ENCODE measurements at regions not wholly inside any gene's neighbourhood (a gene's known extent, or its start where the extent isn't known, plus 50 kb on each side); places are given as distances from the start of the nearest gene placed in this dataset.

DNA sequence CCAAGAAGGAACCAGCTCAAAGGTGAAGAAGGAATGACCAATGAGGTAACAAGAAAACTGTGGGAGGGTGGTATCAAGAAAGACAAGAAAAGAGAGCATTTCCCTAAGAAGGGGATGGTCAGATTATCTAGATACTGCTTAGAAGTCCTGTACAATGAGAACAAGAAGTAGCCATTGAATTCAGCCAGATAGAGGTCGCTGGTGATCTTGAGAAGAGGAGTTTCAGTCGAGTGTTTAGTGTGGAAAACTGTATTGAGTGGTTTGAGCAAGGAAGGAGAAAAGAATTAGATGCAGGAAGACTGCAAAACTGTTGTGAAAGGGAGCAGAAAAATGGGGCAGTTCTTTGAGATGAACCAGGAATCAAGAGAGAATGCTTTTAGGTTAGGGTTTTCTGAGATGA is 74.6 kb upstream of the FAT3 start:
- H3K4me3 ChIP-seq (ENCODE audit: low read length in 3 of 3), result no peak overlapping the region
- H3K36me3 ChIP-seq (ENCODE audit: control insufficient read depth in 3 of 3, insufficient read depth in 3 of 3, low read length in 3 of 3), result no peaks in the 10 kb centered on the region
- no peak overlapping the region for H3K9ac ChIP-seq (ENCODE audit: low read depth in 1 of 3, low read length in 3 of 3)
- H3K9me3 ChIP-seq (ENCODE audit: control insufficient read depth in 3 of 3, low read length in 3 of 3), result no peaks in the 10 kb centered on the region
- H3K27ac ChIP-seq (ENCODE audit: low read depth, low read length), result no peak overlapping the region
- no peaks in the 10 kb centered on the region for H3K27me3 ChIP-seq (ENCODE audit: control insufficient read depth in 3 of 3, insufficient read depth in 3 of 3, low read length in 3 of 3)
- H3K4me1 ChIP-seq (ENCODE audit: control insufficient read depth in 3 of 3, insufficient read depth in 3 of 3, low read length in 3 of 3), result no peaks in the 10 kb centered on the region

DNA sequence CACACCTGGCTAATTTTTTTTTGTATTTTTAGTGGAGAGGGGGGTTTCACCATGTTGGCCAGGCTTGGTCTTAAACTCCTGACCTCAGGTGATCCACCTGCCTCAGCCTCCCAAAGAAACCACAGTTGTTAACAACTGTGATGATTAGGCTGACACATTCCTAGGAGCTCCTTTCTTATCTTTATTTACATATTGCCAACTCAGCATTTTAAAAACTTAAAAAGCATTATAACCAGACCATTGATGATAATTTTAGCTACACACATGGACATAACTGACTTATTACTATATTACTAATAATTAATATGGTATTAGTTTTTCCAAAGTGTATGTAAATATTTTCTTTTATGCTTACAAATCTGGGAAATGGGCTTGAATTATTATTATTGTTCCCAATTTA is 82.9 kb upstream of the FAT3 start:
- Histone ChIP-seq H3K27me3 (ENCODE audit: control insufficient read depth in 3 of 3, insufficient read depth in 3 of 3, low read length in 3 of 3) (no peaks in the 10 kb centered on the region), H3K9me3 (ENCODE audit: control insufficient read depth in 3 of 3, low read length in 3 of 3) (no peaks in the 10 kb centered on the region), H3K4me1 (ENCODE audit: control insufficient read depth in 3 of 3, insufficient read depth in 3 of 3, low read length in 3 of 3) (no peaks in the 10 kb centered on the region), H3K4me3 (ENCODE audit: low read length in 3 of 3) (no peak overlapping the region), H3K36me3 (ENCODE audit: control insufficient read depth in 3 of 3, insufficient read depth in 3 of 3, low read length in 3 of 3) (no peaks in the 10 kb centered on the region), H3K27ac (ENCODE audit: low read depth, low read length) (no peak overlapping the region), H3K9ac (ENCODE audit: low read depth in 1 of 3, low read length in 3 of 3) (no peak overlapping the region)

- Histone ChIP-seq H3K27ac (ENCODE audit: low read depth, low read length) (no peak overlapping the region), H3K4me1 (ENCODE audit: control insufficient read depth in 3 of 3, insufficient read depth in 3 of 3, low read length in 3 of 3) (no peaks in the 10 kb centered on the region), H3K9ac (ENCODE audit: low read depth in 1 of 3, low read length in 3 of 3) (no peak overlapping the region), H3K9me3 (ENCODE audit: control insufficient read depth in 3 of 3, low read length in 3 of 3) (no peaks in the 10 kb centered on the region), H3K4me3 (ENCODE audit: low read length in 3 of 3) (no peak overlapping the region), H3K36me3 (ENCODE audit: control insufficient read depth in 3 of 3, insufficient read depth in 3 of 3, low read length in 3 of 3) (no peaks in the 10 kb centered on the region), H3K27me3 (ENCODE audit: control insufficient read depth in 3 of 3, insufficient read depth in 3 of 3, low read length in 3 of 3) (no peaks in the 10 kb centered on the region)
These were observed 83.5 kb upstream of the FAT3 start for GRCh38 chr11:92141159-92141558.

DNA sequence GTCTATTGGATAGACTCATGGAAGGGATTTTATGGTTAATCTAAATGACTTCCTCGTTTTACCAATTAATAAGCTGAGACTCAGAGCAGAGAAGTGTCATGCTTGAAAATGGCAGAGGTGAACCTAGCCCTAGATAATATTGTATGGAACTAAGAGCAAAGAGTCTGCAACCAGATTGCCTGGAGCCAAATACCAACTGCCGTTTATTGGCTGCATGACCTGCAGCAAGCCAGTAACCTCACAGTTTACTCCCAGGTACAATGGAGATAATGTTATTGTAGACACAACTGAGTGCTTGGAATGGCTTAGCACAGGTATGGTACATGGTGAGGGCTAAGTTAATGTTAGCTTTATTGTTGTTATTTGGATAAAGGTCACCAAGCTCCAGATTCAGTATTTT is 84.6 kb upstream of the FAT3 start:
- Histone ChIP-seq H3K4me3 (ENCODE audit: low read length in 3 of 3) (no peak overlapping the region), H3K27me3 (ENCODE audit: control insufficient read depth in 3 of 3, insufficient read depth in 3 of 3, low read length in 3 of 3) (no peaks in the 10 kb centered on the region), H3K4me1 (ENCODE audit: control insufficient read depth in 3 of 3, insufficient read depth in 3 of 3, low read length in 3 of 3) (no peaks in the 10 kb centered on the region), H3K9me3 (ENCODE audit: control insufficient read depth in 3 of 3, low read length in 3 of 3) (no peaks in the 10 kb centered on the region), H3K36me3 (ENCODE audit: control insufficient read depth in 3 of 3, insufficient read depth in 3 of 3, low read length in 3 of 3) (no peaks in the 10 kb centered on the region), H3K27ac (ENCODE audit: low read depth, low read length) (no peak overlapping the region), H3K9ac (ENCODE audit: low read depth in 1 of 3, low read length in 3 of 3) (no peak overlapping the region)

GRCh38 chr11:92138296-92138695 is 86.3 kb upstream of the FAT3 start:
- Histone ChIP-seq H3K9ac (ENCODE audit: low read depth in 1 of 3, low read length in 3 of 3) (no peak overlapping the region), H3K27me3 (ENCODE audit: control insufficient read depth in 3 of 3, insufficient read depth in 3 of 3, low read length in 3 of 3) (no peaks in the 10 kb centered on the region), H3K4me3 (ENCODE audit: low read length in 3 of 3) (no peak overlapping the region), H3K4me1 (ENCODE audit: control insufficient read depth in 3 of 3, insufficient read depth in 3 of 3, low read length in 3 of 3) (no peaks in the 10 kb centered on the region), H3K9me3 (ENCODE audit: control insufficient read depth in 3 of 3, low read length in 3 of 3) (no peaks in the 10 kb centered on the region), H3K36me3 (ENCODE audit: control insufficient read depth in 3 of 3, insufficient read depth in 3 of 3, low read length in 3 of 3) (no peaks in the 10 kb centered on the region), H3K27ac (ENCODE audit: low read depth, low read length) (no peak overlapping the region)

DNA sequence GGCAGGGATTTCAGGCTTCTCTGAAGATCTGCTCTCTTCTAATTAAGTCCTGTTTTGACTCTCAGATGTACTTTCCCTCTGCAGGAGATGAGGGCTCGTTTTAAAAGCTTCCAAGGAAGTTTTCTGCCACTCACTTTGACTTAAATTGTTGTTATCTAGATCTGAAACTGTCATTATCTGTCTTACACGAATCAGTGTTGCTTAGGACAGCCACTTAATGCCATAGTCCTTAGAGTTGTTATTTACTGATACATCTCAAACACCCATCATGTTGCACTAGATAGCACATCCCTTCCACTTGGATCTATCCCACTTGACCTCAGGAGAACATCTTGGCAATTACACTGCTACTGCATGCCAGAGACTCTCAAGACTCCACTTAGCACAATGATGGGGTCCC is 86.9 kb upstream of the FAT3 start:
- H3K27ac ChIP-seq (ENCODE audit: low read depth, low read length), result no peak overlapping the region
- no peaks in the 10 kb centered on the region for H3K9me3 ChIP-seq (ENCODE audit: control insufficient read depth in 3 of 3, low read length in 3 of 3)
- no peaks in the 10 kb centered on the region for H3K36me3 ChIP-seq (ENCODE audit: control insufficient read depth in 3 of 3, insufficient read depth in 3 of 3, low read length in 3 of 3)
- no peak overlapping the region for H3K9ac ChIP-seq (ENCODE audit: low read depth in 1 of 3, low read length in 3 of 3)
- no peaks in the 10 kb centered on the region for H3K4me1 ChIP-seq (ENCODE audit: control insufficient read depth in 3 of 3, insufficient read depth in 3 of 3, low read length in 3 of 3)
- H3K27me3 ChIP-seq (ENCODE audit: control insufficient read depth in 3 of 3, insufficient read depth in 3 of 3, low read length in 3 of 3), result no peaks in the 10 kb centered on the region
- no peak overlapping the region for H3K4me3 ChIP-seq (ENCODE audit: low read length in 3 of 3)

DNA sequence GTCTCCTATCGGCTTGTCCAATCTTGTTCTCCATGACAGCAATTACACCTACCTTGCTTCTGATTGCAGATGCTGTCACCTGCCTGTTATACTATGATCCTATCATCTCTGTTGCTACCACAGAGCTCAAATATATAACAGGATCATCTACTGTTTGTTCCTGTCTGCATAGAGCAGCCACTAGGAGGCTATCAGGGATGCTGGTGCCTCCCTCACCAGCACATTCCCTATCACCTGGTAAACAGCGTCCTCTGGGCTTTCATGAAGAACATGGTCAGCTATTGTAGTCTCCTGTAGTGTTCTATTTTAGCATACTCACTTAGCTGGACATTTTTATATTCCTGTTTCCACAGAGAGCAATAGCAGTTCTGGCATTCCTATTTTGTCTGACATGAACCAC is 87.8 kb upstream of the FAT3 start:
- H3K36me3 ChIP-seq (ENCODE audit: control insufficient read depth in 3 of 3, insufficient read depth in 3 of 3, low read length in 3 of 3), result no peaks in the 10 kb centered on the region
- H3K27ac ChIP-seq (ENCODE audit: low read depth, low read length), result no peak overlapping the region
- H3K9me3 ChIP-seq (ENCODE audit: control insufficient read depth in 3 of 3, low read length in 3 of 3), result no peaks in the 10 kb centered on the region

GRCh38 chr11:92131289-92131865 is 93.2 kb upstream of the FAT3 start:
- no peak overlapping the region for H3K27ac ChIP-seq (ENCODE audit: low read depth, low read length)
- no peaks in the 10 kb centered on the region for H3K9me3 ChIP-seq (ENCODE audit: control insufficient read depth in 3 of 3, low read length in 3 of 3)
- no peaks in the 10 kb centered on the region for H3K36me3 ChIP-seq (ENCODE audit: control insufficient read depth in 3 of 3, insufficient read depth in 3 of 3, low read length in 3 of 3)
- H3K4me1 ChIP-seq (ENCODE audit: control insufficient read depth in 3 of 3, insufficient read depth in 3 of 3, low read length in 3 of 3), result no peaks in the 10 kb centered on the region
- H3K4me3 ChIP-seq (ENCODE audit: low read length in 3 of 3), result no peak overlapping the region
- no peak overlapping the region for H3K9ac ChIP-seq (ENCODE audit: low read depth in 1 of 3, low read length in 3 of 3)
- H3K27me3 ChIP-seq (ENCODE audit: control insufficient read depth in 3 of 3, insufficient read depth in 3 of 3, low read length in 3 of 3), result no peaks in the 10 kb centered on the region

More for the DNA sequence above, 87.8 kb upstream of the FAT3 start:
- no peak overlapping the region for H3K4me3 ChIP-seq (ENCODE audit: low read length in 3 of 3)
- no peaks in the 10 kb centered on the region for H3K27me3 ChIP-seq (ENCODE audit: control insufficient read depth in 3 of 3, insufficient read depth in 3 of 3, low read length in 3 of 3)
- H3K4me1 ChIP-seq (ENCODE audit: control insufficient read depth in 3 of 3, insufficient read depth in 3 of 3, low read length in 3 of 3), result no peaks in the 10 kb centered on the region
- H3K9ac ChIP-seq (ENCODE audit: low read depth in 1 of 3, low read length in 3 of 3), result no peak overlapping the region

DNA sequence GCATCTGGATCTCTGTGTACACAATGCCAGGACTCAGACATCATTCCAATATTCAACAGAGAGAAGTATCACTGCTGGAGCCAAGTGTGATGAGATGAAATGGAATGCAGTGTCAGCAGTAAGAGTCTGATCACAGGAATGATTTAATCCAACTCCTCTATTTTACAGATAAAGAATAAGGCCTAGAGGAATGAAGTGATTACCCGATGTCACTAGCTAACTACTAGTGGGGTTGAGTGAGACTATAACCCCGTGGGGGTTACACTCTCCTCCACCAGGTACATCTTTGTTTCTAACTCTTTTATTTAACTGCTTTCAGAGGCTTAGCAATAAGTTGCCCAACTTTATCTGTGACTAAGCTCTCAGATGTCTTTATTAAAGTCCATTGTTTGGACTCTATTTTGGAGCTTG is 94.2 kb upstream of the FAT3 start:
- Histone ChIP-seq H3K9me3 (ENCODE audit: control insufficient read depth in 3 of 3, low read length in 3 of 3) (no peaks in the 10 kb centered on the region), H3K4me1 (ENCODE audit: control insufficient read depth in 3 of 3, insufficient read depth in 3 of 3, low read length in 3 of 3) (no peaks in the 10 kb centered on the region), H3K9ac (ENCODE audit: low read depth in 1 of 3, low read length in 3 of 3) (no peak overlapping the region), H3K36me3 (ENCODE audit: control insufficient read depth in 3 of 3, insufficient read depth in 3 of 3, low read length in 3 of 3) (no peaks in the 10 kb centered on the region), H3K27ac (ENCODE audit: low read depth, low read length) (no peak overlapping the region), H3K4me3 (ENCODE audit: low read length in 3 of 3) (no peak overlapping the region), H3K27me3 (ENCODE audit: control insufficient read depth in 3 of 3, insufficient read depth in 3 of 3, low read length in 3 of 3) (no peaks in the 10 kb centered on the region)

DNA sequence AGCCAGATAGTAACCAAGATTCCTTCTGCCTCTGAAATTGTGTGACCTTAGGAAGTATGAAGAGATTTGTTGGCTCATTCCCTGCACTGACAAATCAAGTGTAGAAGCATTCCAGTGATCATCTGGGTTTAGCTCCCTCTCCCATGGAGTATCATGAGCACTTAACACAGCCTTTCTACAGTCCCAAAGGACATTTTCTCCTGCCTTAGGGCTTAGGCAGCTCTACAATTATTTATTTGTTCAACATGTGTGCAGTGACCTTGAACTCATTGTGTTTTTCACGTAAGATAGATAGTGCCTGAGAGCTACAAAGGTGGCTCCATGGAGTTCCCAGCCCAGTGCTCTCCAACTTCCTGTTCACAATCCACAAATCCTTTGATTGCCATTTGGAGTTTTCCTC is 94.8 kb upstream of the FAT3 start:
- Histone ChIP-seq H3K9me3 (ENCODE audit: control insufficient read depth in 3 of 3, low read length in 3 of 3) (no peaks in the 10 kb centered on the region), H3K4me1 (ENCODE audit: control insufficient read depth in 3 of 3, insufficient read depth in 3 of 3, low read length in 3 of 3) (no peaks in the 10 kb centered on the region), H3K36me3 (ENCODE audit: control insufficient read depth in 3 of 3, insufficient read depth in 3 of 3, low read length in 3 of 3) (no peaks in the 10 kb centered on the region), H3K27ac (ENCODE audit: low read depth, low read length) (no peak overlapping the region), H3K4me3 (ENCODE audit: low read length in 3 of 3) (no peak overlapping the region), H3K9ac (ENCODE audit: low read depth in 1 of 3, low read length in 3 of 3) (no peak overlapping the region), H3K27me3 (ENCODE audit: control insufficient read depth in 3 of 3, insufficient read depth in 3 of 3, low read length in 3 of 3) (no peaks in the 10 kb centered on the region)

DNA sequence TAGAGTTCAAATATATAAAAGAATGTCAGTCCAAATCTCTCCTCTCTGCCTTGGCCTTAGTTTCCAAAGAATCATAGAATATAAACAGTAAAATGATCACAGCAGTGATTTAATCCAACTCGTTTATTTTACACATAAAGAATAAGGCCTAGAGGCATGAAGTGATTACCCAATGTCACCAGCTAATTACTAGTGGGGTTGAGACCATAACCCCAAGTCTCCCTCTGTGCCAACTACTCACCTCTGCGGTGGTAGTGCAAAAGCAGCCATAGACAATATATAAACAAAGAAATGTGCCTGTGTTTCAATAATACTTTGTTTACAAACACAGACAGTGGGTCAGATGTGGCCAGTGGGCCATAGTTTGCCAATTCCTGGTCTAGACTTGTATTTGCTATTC is 96.6 kb upstream of the FAT3 start:
- H3K4me1 ChIP-seq (ENCODE audit: control insufficient read depth in 3 of 3, insufficient read depth in 3 of 3, low read length in 3 of 3), result no peaks in the 10 kb centered on the region
- no peak overlapping the region for H3K27ac ChIP-seq (ENCODE audit: low read depth, low read length)
- no peaks in the 10 kb centered on the region for H3K27me3 ChIP-seq (ENCODE audit: control insufficient read depth in 3 of 3, insufficient read depth in 3 of 3, low read length in 3 of 3)
- H3K9ac ChIP-seq (ENCODE audit: low read depth in 1 of 3, low read length in 3 of 3), result no peak overlapping the region
- H3K4me3 ChIP-seq (ENCODE audit: low read length in 3 of 3), result no peak overlapping the region
- H3K9me3 ChIP-seq (ENCODE audit: control insufficient read depth in 3 of 3, low read length in 3 of 3), result no peaks in the 10 kb centered on the region
- no peaks in the 10 kb centered on the region for H3K36me3 ChIP-seq (ENCODE audit: control insufficient read depth in 3 of 3, insufficient read depth in 3 of 3, low read length in 3 of 3)

Data from skeletal muscle tissue (tissue), 3 donors.